ENCODE measurements at regions not wholly inside any gene's neighbourhood (a gene's known extent, or its start where the extent isn't known, plus 50 kb on each side); places are given as distances from the start of the nearest gene placed in this dataset.
"Not testable (repeated sequence)": the region's sequence is repeated elsewhere in the genome, so short reads cannot be mapped to it uniquely, and the experiment has no call there.

GRCh38 chr3:87873136-87873535 lies 185.7 kb downstream of the CGGBP1 start:
- no peak for DNase-seq

DNA sequence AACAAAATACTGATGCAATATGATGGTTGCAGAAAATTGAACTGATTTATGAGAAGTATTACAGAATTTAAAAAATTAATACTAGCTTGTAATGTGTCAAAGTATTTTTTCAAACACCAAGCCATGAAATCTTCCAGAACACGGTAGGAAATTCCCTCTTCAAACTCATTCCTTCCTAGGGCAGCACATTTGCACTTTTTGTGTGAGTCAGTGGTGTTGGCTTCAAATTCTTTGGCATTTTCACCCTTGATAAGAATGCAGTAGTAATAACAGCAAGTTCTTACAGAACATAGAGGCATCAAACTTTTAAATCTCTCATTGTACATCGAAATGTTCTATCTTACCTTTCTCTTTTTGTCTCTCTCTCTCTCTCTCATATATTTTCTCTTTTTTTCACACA lies 191.8 kb downstream of the CGGBP1 start:
- DNase-seq: no peak

DNA sequence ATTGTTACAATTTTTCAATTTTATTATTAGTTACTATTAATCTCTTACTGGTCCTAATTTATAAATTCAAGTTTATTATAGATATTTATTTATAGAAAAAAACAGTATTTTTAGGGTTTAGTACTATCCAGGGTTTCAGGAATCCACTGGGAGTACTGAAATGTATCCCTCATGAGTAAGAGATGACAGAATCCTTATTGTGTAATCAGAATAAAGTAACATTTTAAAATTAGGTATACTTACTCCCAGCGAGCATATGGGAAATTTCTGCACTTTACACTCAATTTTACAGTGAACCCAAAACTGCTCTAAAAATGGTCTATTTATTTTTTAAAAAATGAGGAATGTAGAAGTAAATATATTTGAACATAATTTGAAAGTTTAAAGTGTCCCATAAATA lies 202.7 kb downstream of the CGGBP1 start:
- no peak for DNase-seq

GRCh38 chr3:87855616-87856015 lies 203.2 kb downstream of the CGGBP1 start:
- no peak for DNase-seq

- no peak for DNase-seq
Measured at GRCh38 chr3:87855211-87855610, 203.6 kb downstream of the CGGBP1 start.

GRCh38 chr3:87848003-87848402 lies 210.8 kb downstream of the CGGBP1 start:
- no peak for DNase-seq

DNA sequence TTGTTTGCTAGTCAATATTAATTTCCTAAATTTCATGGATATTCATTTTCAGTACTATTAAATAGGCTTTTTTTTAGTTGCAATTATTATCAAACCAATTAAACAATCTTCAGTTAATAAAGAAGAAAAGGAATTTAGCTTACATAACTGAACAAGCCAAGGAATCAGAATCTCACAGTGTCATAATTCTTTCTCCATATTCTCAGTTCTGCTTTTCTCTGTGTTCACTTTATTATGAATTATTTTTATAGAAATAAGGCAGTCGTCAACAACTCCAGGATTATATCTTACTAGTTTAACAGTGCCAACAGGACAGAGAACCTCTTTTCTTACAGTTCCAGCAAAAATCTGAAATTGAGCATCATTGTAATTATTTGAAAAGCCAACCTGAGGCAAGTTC lies 221.7 kb downstream of the CGGBP1 start:
- DNase-seq: no peak

GRCh38 chr3:87836026-87836425 lies 222.8 kb downstream of the CGGBP1 start:
- no peak for DNase-seq

DNA sequence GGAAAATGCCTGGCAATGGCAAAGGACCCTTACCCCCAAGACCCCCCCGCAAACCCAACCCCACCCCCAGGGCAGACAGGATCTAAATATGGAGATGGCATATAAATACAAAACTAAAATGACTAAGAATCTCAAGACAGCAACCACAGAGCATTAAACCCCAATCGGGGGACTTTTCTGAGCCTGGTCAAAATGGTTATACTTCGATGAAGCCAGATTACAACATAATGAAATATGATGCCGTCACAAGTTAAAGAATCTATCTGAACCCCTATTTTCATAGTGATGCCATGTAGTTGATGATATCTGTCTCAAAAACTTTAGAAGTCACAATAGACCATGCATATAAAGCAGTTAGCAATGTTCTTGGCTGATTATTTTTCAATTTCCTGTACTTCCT lies 223.6 kb downstream of the CGGBP1 start:
- no peak for DNase-seq

- no peak for DNase-seq
Measured at GRCh38 chr3:87834327-87834726, 224.5 kb downstream of the CGGBP1 start.

GRCh38 chr3:87833039-87833377 lies 225.8 kb downstream of the CGGBP1 start:
- no peak for DNase-seq

- no peak for DNase-seq
Measured at GRCh38 chr3:87828046-87828445, 230.8 kb downstream of the CGGBP1 start.

DNA sequence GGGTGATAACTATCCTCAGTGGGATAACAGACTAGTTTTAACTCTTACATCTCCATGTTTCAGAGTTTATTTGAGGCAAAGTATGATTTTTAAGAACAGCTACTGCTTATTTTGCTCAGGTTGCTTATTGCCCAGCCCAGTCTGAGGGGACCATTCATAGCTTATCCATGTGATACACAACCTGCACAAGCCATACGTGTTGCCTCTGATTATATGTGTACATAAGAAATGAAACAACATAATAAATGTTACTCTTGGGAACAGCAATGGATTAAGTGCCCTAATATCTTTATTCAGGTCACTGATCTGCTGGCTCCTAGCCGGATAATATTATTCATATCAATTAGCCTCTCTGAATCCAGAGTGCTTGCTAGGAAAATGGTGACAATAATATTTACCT lies 236.2 kb downstream of the CGGBP1 start:
- no peak for DNase-seq

- DNase-seq: not testable (repeated sequence)
Measured at GRCh38 chr3:87813503-87813902, 245.3 kb downstream of the CGGBP1 start.

- no peak for DNase-seq
Measured at GRCh38 chr3:87811953-87812352, 246.9 kb downstream of the CGGBP1 start.

DNA sequence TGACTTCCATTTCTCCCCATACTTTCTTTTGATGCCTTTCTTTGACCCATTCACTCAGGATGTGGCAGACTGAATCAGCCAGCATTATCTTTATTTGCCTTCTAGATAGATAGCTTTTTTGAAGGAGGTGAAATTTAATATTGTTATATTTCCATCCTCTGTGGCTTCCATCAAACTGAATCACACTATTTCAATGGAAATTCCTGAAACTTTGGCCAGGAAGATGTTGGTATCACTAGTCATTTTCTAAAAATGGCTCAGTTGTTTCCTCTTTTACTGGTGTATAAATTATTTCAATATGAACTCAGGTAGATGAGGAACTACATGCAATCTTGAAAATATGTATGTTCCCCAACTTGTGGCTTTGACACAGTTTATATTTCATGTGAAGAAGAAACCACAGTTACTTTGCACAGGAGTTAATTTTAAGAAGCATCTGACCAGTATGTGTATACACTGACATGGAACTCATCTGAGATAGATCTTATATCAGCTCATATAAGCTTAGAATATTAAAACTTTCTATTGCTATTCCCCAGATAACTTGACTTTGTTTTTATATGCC lies 248.3 kb downstream of the CGGBP1 start:
- DNase-seq: no peak

DNA sequence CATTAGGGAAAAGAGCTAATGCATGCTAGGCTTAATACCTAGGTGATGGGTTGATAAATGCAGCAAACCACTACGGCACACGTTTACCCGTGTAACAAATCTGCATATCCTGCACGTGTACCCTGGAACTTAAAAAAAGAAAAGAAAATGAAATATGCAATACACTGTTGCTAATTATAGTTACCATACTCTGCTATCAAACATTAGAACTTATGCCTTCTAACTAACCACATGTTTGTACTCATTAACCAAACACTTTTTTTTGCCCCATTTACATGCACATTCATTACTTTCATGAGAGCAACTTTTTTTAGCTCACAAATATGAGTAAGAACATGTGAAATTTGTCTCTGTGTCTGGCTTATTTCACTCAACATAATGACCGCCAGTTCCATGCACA lies 253.1 kb downstream of the CGGBP1 start:
- no peak for DNase-seq

DNA sequence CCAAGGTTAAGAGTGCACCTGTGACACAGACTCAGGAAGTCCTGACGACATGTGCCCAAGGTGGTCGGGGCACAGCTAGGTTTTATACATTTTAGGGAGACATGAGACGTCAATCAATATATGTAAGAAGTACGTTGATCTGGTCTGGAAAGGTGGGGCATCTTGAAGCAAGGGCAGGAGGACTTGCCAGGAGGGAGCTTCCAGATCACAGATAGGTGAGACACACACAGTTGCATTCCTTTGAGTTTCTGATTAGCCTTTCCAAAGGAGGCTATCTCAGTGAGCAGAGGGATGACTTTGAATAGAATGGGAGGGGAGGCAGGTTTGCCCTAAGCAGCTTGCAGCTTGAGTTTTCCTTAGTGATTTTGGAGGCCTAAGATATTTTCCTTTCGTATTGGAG lies 257.4 kb downstream of the CGGBP1 start:
- DNase-seq: no peak

GRCh38 chr3:87800516-87800915 lies 258.3 kb downstream of the CGGBP1 start:
- DNase-seq: no peak

- DNase-seq: no peak
Measured at GRCh38 chr3:87798567-87798947, 260.2 kb downstream of the CGGBP1 start.

DNA sequence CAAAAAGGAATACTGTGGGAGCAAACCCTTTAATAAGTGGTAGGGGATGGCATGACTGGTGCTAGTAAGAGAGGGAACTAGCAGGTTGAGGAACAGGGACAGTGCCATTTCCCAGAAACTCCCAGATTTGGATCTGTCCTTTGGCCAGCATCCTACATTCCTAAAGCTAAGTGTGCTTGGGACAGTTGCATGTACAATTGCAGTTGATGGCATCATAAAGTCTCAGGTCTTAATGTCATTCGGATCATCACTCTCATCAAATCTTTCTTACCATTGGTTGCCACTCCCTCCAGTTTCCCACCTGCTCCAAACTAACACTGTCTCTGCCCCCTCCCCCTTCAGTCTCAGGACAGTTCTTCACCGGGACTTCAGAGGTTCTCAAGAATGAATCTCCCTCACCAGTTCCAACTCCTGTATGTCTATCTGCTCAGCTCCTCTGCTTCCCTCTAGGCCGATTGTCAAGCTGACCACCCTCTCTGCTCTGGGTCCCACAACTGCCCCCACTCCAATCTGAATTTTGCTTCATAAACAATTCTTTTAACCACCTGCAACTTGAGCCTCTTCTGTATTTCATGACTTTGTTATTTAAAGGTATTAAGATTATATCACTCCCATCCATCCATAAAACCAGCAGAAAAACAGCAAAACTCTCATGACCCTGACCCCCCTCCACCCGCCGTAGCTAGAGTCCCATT lies 260.8 kb downstream of the CGGBP1 start:
- DNase-seq: no peak

- no peak for DNase-seq
Measured at GRCh38 chr3:87796843-87797185, 262.0 kb downstream of the CGGBP1 start.

DNA sequence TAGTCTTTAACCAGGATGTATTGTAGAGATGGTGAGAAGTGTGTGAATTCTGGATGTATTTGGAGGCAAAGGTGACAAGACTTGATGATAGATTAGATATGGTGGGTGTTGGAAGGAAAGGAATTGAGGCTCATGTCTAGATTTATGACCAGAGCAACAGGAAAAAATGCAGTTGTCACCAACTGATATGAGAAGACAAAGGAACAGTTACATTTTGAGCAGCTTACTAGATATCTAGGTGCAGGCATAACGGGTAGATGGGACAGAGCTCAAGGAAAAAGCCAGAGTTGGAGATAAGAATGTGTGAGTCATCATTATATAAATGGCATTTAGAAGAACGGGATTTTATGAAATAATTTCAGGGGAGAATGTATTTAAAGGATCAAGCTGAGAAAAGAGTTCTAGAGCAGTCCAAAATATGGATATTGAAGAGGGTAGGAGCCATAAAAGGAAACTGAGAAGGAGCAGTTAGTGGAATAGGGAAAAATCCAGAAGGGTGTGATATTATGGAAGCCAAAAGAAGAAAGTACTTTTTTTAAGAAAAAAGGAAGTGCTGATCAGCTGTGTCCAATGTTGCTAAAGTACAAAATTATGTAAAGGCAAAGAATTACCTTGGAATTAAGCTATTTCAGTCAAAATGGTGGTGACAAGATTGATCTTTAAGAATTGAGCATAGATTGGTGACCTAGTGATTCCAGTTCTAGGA lies 262.5 kb downstream of the CGGBP1 start:
- DNase-seq: no peak

DNA sequence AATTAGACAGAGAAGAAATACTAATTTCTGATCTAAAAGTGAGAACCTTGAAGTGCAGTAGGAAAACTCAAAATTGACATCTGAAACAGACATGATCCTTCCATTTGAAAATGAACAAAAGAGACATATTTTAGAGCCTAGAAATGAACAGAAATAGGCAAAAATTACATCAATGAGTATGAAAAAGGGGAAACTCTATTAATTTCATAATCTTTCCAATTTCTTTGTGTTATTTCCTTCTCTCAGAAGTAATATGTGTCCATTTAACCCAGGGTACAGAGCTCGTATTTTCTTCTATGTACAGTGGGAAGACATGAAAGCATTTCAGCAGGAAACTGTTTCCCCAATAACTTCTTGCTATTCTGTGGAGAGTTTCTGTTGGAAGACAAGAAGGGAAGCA lies 263.1 kb downstream of the CGGBP1 start:
- no peak for DNase-seq

Measured in T-helper 2 cell (primary cell).